HUES48 (cell line): ENCODE measurements at regions not wholly inside any gene's neighbourhood (a gene's known extent, or its start where the extent isn't known, plus 50 kb on each side); places are given as distances from the start of the nearest gene placed in this dataset.

Experiments used
- H3K27ac ChIP-seq: one replicate; pipeline ENCODE4 v1.7.0; 2013; ENCODE audit warnings: low read depth, low read length, inconsistent platforms
- H3K27me3 ChIP-seq: 2 replicates; pipeline ENCODE4 v1.6.1; 2013; ENCODE audit warnings: mild to moderate bottlenecking, low read length; ENCODE audit not compliant: control insufficient read depth, insufficient read depth
- H3K36me3 ChIP-seq: 2 replicates; pipeline ENCODE4 v1.6.1; 2013; ENCODE audit warnings: low read length; ENCODE audit not compliant: control insufficient read depth, insufficient read depth
- H3K4me1 ChIP-seq: 2 replicates; pipeline ENCODE4 v1.6.1; 2013; ENCODE audit warnings: mild to moderate bottlenecking, low read length; ENCODE audit not compliant: control insufficient read depth, insufficient read depth
- H3K4me3 ChIP-seq: 2 replicates; pipeline ENCODE4 v1.5.1; 2013; ENCODE audit warnings: mild to moderate bottlenecking, low read depth, low read length
- H3K9ac ChIP-seq: 2 replicates; pipeline ENCODE4 v1.6.1; 2013; ENCODE audit warnings: mild to moderate bottlenecking, low read depth, low read length, moderate library complexity
- H3K9me3 ChIP-seq: 2 replicates; pipeline ENCODE4 v1.6.1; 2013; ENCODE audit warnings: low read length; ENCODE audit not compliant: control insufficient read depth, insufficient read depth

DNA sequence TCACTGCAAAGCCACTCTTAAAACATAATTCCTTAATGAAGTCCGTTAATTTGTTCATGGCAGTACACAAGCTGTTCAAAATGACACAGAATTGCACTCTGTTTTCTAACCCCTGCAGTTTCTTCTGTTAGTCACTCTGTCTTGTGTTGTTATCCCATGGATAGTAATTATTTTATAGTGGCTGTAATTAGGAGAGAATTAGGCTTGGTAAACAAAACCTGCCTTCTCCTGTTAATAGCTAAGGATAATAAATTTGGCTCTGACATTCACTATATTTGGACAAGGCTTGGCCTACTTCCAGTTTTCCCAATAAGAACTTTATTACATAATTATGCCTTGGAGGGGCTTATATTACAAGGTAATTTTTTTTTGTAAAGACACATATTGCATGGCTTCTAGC is 330.3 kb upstream of the FIGN start:
- H3K27ac ChIP-seq, result no peak overlapping the region
- no peaks in the 10 kb centered on the region for H3K36me3 ChIP-seq
- no peak overlapping the region for H3K9ac ChIP-seq

GRCh38 chr2:164065038-164065437 is 329.2 kb upstream of the FIGN start:
- Histone ChIP-seq H3K9me3 (no peaks in the 10 kb centered on the region), H3K4me1 (peaks cover 21% of the 10 kb centered on the region), H3K27me3 (no peaks in the 10 kb centered on the region), H3K9ac (no peak overlapping the region), H3K36me3 (no peaks in the 10 kb centered on the region), H3K4me3 (no peak overlapping the region), H3K27ac (no peak overlapping the region)

More for the DNA sequence above, 330.3 kb upstream of the FIGN start:
- H3K4me3 ChIP-seq, result no peak overlapping the region
- H3K27me3 ChIP-seq, result no peaks in the 10 kb centered on the region
- peaks cover 21% of the 10 kb centered on the region for H3K4me1 ChIP-seq
- no peaks in the 10 kb centered on the region for H3K9me3 ChIP-seq

DNA sequence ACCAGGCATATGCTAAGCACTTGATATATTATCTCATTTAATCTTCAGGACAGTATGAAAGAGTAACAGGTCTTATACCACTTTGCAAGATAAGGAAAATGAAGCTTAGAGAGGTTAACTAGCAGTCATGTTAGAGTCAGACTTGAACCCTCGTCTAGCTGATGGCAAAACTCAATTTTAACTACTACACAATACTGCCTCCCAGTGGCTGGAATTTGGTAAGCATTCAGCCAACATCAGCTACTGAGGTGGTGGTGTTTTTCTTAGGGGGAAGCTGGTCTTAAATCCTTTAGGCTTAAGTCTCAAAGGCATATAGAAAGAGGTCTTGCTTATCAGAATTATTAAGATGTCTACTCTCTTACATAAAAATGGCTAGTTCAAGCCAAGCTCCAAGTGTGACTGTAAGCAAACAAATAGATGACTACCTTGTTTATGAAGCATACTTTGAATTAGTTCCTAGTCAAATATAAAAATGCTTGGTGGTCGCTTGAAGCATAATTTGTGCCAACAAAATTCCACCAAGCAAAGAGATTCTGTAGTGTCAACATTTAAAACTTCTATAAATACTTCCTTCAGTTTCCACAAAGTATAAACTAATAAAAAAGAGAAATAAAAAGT is 325.4 kb upstream of the FIGN start:
- H3K9ac ChIP-seq, result no peak overlapping the region
- H3K4me1 ChIP-seq, result no peaks in the 10 kb centered on the region
- no peaks in the 10 kb centered on the region for H3K9me3 ChIP-seq
- H3K27me3 ChIP-seq, result no peaks in the 10 kb centered on the region
- no peak overlapping the region for H3K4me3 ChIP-seq
- no peak overlapping the region for H3K27ac ChIP-seq
- H3K36me3 ChIP-seq, result no peaks in the 10 kb centered on the region

- no peak overlapping the region for H3K27ac ChIP-seq
- H3K9ac ChIP-seq, result no peak overlapping the region
- H3K27me3 ChIP-seq, result no peaks in the 10 kb centered on the region
- H3K4me1 ChIP-seq, result no peaks in the 10 kb centered on the region
- no peaks in the 10 kb centered on the region for H3K36me3 ChIP-seq
- no peaks in the 10 kb centered on the region for H3K9me3 ChIP-seq
- no peak overlapping the region for H3K4me3 ChIP-seq
Measured at GRCh38 chr2:164060031-164060430, 324.2 kb upstream of the FIGN start.

DNA sequence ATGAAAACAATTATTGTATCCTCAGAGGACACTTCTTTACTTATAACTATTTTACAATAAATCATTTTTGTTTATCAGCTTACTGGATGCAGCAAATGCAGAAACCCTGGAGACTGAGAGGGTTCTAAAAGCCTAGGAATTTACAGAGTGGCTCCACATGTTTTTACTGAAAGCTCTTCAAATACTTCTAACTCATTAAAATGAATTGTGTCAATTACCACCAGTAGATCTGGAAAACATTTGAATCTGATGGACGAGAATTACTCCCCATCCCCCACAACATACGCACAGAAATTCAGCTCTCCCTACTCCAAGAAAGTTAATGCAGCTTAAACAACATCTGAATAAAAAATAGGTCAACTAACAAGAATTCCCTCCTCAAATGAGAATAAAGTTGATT is 319.8 kb upstream of the FIGN start:
- H3K9ac ChIP-seq, result no peak overlapping the region
- no peaks in the 10 kb centered on the region for H3K4me1 ChIP-seq
- H3K4me3 ChIP-seq, result no peak overlapping the region
- H3K27ac ChIP-seq, result no peak overlapping the region
- H3K27me3 ChIP-seq, result no peaks in the 10 kb centered on the region
- no peaks in the 10 kb centered on the region for H3K36me3 ChIP-seq
- H3K9me3 ChIP-seq, result no peaks in the 10 kb centered on the region

DNA sequence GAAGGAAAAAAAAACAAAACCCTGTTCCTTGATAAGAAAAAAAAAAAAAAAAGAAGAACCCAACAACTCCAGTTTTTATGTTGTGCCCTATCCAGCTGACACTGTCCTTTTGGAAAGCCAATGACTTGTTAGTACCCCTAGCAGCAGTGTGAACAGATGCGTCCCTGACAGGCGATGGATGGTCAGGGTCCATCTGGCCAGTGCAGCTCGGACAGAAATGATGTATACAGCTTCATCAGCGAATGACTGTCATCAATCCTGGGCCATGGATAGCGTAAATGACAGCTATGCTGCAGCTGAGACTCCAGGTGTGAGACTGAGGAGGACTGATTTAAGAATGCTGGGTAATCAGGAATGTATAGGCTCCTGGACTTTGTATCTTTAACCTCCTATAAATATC is 318.8 kb upstream of the FIGN start:
- H3K27me3 ChIP-seq, result no peaks in the 10 kb centered on the region
- no peaks in the 10 kb centered on the region for H3K4me1 ChIP-seq
- no peaks in the 10 kb centered on the region for H3K9me3 ChIP-seq
- H3K27ac ChIP-seq, result no peak overlapping the region
- H3K4me3 ChIP-seq, result no peak overlapping the region
- no peaks in the 10 kb centered on the region for H3K36me3 ChIP-seq
- H3K9ac ChIP-seq, result no peak overlapping the region

DNA sequence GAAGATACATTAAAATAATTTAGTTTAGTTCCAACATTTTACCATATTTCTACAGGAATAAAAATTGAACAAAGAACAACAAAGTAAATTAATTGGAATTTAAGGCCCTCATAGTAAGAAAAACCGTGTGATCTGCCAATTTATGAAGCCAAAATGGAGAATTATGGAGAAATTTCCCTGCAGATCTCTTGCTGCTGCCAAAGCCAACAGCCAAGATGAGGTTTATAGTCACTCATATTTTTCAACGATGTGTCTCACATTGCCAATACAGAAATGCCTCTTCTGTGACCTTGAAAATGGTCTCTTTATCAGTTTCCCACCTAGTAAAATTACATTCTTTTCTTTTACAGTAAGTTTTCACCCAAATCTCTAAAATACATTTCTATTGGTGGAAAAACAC is 317.2 kb upstream of the FIGN start:
- Histone ChIP-seq H3K27ac (no peak overlapping the region), H3K27me3 (no peaks in the 10 kb centered on the region), H3K36me3 (no peaks in the 10 kb centered on the region), H3K4me3 (no peak overlapping the region), H3K4me1 (no peaks in the 10 kb centered on the region), H3K9me3 (no peaks in the 10 kb centered on the region), H3K9ac (no peak overlapping the region)

DNA sequence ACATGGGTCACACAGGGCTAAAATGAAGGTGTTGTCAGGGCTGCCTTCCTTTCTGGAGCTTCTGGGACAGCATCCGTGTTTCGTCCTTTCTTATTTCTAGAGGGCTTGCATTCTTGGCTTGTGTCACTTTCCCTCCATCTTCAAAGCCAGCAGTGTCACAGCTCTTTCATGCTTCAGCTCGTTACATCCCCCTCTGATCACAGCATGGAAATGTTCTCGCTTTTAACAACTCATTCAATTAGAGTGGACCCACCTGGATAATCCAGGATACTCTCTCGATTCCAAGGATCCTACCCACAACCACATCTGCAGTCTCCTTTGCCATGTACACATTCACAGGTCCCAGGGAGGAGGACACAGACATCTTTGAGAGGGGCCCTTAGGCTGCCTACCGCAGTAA is 316.2 kb upstream of the FIGN start:
- Histone ChIP-seq H3K4me1 (no peaks in the 10 kb centered on the region), H3K36me3 (no peaks in the 10 kb centered on the region), H3K9me3 (no peaks in the 10 kb centered on the region), H3K27me3 (no peaks in the 10 kb centered on the region), H3K9ac (no peak overlapping the region), H3K4me3 (no peak overlapping the region), H3K27ac (no peak overlapping the region)

- H3K27me3 ChIP-seq, result no peaks in the 10 kb centered on the region
- H3K36me3 ChIP-seq, result no peaks in the 10 kb centered on the region
- H3K4me1 ChIP-seq, result no peaks in the 10 kb centered on the region
- no peak overlapping the region for H3K27ac ChIP-seq
- no peaks in the 10 kb centered on the region for H3K9me3 ChIP-seq
- H3K4me3 ChIP-seq, result no peak overlapping the region
- H3K9ac ChIP-seq, result no peak overlapping the region
Measured at GRCh38 chr2:164048729-164049128, 312.9 kb upstream of the FIGN start.

DNA sequence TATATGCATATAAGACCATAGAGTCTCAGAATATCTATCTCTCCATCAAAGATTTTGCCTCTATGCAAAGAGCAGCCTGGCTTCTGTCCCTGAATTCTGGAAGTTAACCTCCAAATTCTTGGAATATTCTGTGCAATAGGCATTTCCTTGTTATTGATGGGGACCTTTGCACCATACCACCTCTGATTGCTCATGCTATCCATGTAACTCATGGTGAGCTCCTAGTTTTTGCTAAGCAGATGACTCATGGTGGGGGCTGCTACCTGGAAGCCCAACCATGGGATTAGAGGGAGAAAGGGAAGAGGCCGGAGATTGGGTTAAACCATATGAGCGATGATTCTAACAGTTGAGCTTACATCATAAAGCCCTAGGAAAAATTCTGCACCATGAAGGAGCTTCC is 310.2 kb upstream of the FIGN start:
- Histone ChIP-seq H3K27me3 (no peaks in the 10 kb centered on the region), H3K9ac (no peak overlapping the region), H3K4me3 (no peak overlapping the region), H3K9me3 (no peaks in the 10 kb centered on the region), H3K4me1 (no peaks in the 10 kb centered on the region), H3K36me3 (no peaks in the 10 kb centered on the region), H3K27ac (no peak overlapping the region)

DNA sequence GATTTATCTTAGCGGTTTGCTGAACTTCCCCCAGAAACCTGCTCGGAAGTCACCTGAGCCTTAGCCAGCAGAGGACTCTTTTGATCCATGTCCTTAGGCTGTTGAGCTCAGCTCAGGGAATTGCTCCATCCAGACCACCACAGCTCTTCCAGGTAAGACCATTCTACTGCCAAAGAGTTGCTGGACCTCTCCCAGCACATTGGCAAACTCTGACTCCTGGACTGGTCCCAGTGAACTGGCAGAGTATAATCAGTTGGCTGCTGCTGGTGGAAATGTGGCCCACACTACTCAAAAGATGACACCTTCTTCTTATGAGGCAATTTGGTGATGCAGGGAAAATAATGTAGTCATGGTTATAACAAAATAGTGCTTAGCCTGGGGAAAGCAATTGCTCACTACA is 308.8 kb upstream of the FIGN start:
- H3K4me1 ChIP-seq, result no peaks in the 10 kb centered on the region

DNA sequence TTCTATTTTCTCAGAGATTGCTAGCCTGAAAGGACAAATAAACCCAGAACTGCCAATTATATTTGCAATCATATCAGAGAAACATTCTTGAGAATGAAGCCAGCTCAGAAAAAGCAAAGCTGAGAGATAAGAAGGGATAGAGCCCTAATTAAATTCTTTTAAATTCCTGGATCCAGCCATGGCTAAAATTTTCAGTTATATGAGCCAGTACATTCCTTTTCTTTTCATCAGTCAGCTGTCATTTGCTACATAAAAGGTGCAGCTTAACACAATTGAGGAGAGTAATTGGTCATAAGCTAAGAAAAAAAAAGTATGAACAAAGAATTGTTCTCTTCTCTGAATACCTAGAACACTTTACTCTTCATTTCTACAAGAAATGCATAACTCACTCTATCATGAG is 303.5 kb upstream of the FIGN start:
- H3K27ac ChIP-seq, result no peak overlapping the region
- H3K27me3 ChIP-seq, result no peaks in the 10 kb centered on the region
- H3K4me1 ChIP-seq, result no peaks in the 10 kb centered on the region
- H3K9me3 ChIP-seq, result no peaks in the 10 kb centered on the region
- H3K4me3 ChIP-seq, result no peak overlapping the region
- H3K9ac ChIP-seq, result no peak overlapping the region
- no peaks in the 10 kb centered on the region for H3K36me3 ChIP-seq

More for the DNA sequence above, 308.8 kb upstream of the FIGN start:
- no peak overlapping the region for H3K9ac ChIP-seq
- no peak overlapping the region for H3K27ac ChIP-seq
- H3K9me3 ChIP-seq, result no peaks in the 10 kb centered on the region
- no peaks in the 10 kb centered on the region for H3K36me3 ChIP-seq
- H3K4me3 ChIP-seq, result no peak overlapping the region
- no peaks in the 10 kb centered on the region for H3K27me3 ChIP-seq
